NB4 (cell line): ENCODE measurements at regions not wholly inside any gene's neighbourhood (a gene's known extent, or its start where the extent isn't known, plus 50 kb on each side); places are given as distances from the start of the nearest gene placed in this dataset.
"Not testable (repeated sequence)": the region's sequence is repeated elsewhere in the genome, so short reads cannot be mapped to it uniquely, and the experiment has no call there.

Experiments
- DNase-seq: peaks from one replicate; pipeline ENCODE4 v3.0.0; 2010; ENCODE audit warnings: low read depth
- H3K4me3 ChIP-seq: one replicate; pipeline ENCODE4 v1.5.1; 2011; ENCODE audit warnings: mild to moderate bottlenecking, low read depth, low read length, moderate library complexity
- MYC ChIP-seq: IDR thresholded peaks from 2 replicates; pipeline ENCODE4 v1.6.1; 2011; ENCODE audit warnings: low read depth, low read length
- POLR2A ChIP-seq: IDR thresholded peaks from 2 replicates; pipeline ENCODE4 v1.6.1; 2011; ENCODE audit warnings: mild to moderate bottlenecking; ENCODE audit not compliant: insufficient read length; ENCODE audit errors: extremely low read depth
- TF ChIP-seq, protein P1 (sequence below): IDR thresholded peaks from 2 replicates; pipeline ENCODE4 v1.6.1; 2011; ENCODE audit warnings: low read depth, low read length
- TF ChIP-seq, protein P2 (sequence below): IDR thresholded peaks from one replicate; pipeline ENCODE4 v1.5.1; 2012; ENCODE audit warnings: low read depth, low read length

DNA sequence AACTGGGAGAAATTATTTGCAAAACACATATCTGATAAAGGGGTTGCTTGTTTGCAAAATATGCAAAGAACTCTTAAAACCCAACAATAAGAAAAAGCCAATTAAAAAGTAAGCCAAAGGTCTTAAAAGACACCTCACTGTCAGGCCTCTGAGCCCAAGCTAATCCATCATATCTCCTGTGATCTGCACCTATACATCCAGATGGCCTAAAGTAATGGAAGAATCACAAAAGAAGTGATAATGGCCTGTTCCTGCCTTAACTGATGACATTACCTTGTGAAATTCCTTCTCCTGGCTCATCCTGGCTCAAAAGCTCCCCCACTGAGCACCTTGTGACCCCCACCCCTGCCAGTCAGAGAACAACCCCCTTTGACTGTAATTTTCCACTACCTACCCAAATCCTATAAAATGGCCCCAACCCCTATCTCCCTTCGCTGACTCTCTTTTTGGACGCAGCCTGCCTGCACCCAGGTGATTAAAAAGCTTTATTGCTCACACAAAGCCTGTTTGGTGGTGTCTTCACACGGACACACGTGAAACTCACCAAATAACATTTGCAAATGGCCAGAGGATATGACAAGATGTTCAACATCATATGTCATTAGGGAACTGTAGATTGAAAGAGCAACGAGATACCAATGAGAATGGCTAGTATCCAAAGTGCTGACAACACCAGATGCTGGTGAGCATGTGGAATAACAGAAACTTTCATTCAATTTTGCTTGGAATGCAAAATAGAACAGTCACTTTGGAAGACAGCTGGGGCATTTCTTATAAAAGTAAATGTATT lies 565.0 kb upstream of the ADGRB3 start:
- TF ChIP-seq, protein P1, sequence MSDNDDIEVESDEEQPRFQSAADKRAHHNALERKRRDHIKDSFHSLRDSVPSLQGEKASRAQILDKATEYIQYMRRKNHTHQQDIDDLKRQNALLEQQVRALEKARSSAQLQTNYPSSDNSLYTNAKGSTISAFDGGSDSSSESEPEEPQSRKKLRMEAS = no peak
- H3K4me3 ChIP-seq = no peak overlapping the region
- DNase-seq = no peak

DNA sequence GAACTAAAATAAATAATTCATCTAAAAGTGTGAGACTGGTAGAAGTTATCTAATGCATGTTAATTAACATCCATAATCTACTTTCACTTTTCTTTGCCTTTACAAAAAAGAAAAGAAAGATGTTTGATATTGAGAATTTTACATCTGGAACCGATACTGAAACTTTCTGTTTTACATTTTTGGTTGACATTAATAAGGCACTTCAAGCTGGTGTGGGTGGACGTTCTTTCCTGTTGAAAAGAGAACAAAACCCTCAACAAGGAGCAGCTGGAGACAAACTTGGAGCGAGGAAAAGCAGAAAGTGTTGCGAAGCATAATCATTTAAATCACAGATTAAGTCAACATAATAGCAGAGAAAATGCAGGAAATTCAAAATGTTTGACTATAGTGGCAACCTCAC lies 575.2 kb upstream of the ADGRB3 start:
- TF ChIP-seq, protein P1 = no peak
- TF ChIP-seq POLR2A = no peak
- TF ChIP-seq MYC = no peak
- TF ChIP-seq, protein P2, sequence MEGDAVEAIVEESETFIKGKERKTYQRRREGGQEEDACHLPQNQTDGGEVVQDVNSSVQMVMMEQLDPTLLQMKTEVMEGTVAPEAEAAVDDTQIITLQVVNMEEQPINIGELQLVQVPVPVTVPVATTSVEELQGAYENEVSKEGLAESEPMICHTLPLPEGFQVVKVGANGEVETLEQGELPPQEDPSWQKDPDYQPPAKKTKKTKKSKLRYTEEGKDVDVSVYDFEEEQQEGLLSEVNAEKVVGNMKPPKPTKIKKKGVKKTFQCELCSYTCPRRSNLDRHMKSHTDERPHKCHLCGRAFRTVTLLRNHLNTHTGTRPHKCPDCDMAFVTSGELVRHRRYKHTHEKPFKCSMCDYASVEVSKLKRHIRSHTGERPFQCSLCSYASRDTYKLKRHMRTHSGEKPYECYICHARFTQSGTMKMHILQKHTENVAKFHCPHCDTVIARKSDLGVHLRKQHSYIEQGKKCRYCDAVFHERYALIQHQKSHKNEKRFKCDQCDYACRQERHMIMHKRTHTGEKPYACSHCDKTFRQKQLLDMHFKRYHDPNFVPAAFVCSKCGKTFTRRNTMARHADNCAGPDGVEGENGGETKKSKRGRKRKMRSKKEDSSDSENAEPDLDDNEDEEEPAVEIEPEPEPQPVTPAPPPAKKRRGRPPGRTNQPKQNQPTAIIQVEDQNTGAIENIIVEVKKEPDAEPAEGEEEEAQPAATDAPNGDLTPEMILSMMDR = no peak
- DNase-seq = no peak
- no peak overlapping the region for H3K4me3 ChIP-seq

DNA sequence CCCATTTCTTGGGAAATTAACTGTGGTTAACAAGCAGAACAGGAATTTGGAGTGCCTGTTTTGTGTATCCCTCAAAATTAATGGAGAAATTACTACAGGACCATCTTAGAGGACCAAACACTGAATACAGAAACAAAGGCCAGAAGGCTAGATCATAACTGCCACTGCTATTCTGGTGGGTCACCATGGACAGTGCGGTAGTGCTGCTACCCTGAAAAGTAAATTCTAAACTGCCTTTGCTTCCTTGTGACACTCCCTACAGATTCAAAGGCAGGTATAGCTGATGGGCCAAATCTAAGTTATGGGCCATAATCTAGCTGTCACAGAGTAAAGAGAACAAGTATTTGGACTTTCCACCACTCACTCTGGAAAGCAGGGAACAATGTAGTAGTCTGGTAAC lies 575.8 kb upstream of the ADGRB3 start:
- DNase-seq = no peak
- TF ChIP-seq POLR2A = no peak
- no peak for TF ChIP-seq MYC
- TF ChIP-seq, protein P1 = no peak
- TF ChIP-seq, protein P2 = no peak
- no peak overlapping the region for H3K4me3 ChIP-seq

DNA sequence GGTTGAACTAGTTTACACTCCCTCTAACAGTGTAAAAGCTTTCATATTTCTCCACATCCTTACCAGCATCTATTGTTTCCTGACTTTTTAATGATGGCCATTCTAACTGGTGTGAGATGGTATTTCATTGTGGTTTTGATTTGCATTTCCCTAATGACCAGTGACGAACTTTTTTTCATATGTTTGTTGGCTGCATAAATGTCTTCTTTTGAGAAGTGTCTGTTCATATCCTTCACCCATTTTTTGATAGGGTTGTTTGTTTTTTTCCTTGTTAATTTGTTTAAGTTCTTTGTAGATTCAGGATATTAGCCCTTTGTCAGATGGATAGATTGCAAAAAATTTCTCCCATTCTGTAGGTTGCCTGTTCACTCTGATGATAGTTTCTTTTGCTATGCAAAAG lies 578.5 kb upstream of the ADGRB3 start:
- not testable (repeated sequence) for DNase-seq, H3K4me3 ChIP-seq

DNA sequence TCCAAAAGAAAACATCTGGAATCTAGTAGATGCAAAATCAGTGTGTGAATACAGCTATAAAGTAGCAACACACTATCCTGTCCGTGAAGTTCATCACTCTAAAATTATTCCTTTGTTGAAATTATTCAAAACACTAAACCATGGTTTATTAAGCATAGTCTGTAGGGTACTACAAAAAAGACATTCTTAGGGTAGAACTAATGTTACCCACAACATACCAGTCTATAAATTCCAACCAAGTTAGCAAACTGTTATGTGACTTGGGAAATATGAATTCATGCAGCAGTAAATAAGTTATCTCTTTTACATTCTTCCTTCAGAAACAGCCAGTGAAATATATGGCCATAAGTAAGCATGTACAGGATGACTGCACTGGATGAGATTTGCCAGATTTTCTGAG lies 580.3 kb upstream of the ADGRB3 start:
- H3K4me3 ChIP-seq = no peak overlapping the region
- TF ChIP-seq, protein P1 = no peak
- no peak for TF ChIP-seq POLR2A
- TF ChIP-seq, protein P2 = no peak
- TF ChIP-seq MYC = no peak
- DNase-seq = no peak

DNA sequence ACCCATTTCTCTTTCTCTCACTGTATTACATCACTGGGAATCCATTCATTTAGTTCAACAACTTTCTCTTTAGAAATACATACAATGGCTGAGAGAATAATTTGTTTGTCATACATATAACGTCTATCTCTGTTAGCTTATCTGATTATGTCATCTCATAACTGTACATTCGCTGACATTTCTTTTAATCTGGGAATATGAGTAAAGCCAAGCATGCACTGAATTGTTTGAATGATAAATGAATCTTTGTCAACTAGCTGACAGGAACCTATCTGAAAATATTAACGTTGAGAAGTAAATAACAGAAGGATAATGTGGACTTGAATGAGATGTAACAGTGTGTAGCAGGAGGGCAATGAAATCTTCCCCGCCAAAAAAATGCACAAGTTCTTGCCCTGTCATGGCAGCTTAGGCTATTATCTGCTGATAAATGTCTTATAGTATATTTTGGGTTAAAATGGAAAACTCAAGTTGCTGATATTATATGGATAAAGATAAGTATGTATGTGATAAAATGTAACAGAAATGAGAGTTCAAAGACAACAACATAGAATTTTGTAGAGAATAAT lies 581.2 kb upstream of the ADGRB3 start:
- no peak for DNase-seq
- TF ChIP-seq, protein P1 = no peak
- TF ChIP-seq MYC (no peak), POLR2A (no peak)
- TF ChIP-seq, protein P2 = no peak
- no peak overlapping the region for H3K4me3 ChIP-seq

DNA sequence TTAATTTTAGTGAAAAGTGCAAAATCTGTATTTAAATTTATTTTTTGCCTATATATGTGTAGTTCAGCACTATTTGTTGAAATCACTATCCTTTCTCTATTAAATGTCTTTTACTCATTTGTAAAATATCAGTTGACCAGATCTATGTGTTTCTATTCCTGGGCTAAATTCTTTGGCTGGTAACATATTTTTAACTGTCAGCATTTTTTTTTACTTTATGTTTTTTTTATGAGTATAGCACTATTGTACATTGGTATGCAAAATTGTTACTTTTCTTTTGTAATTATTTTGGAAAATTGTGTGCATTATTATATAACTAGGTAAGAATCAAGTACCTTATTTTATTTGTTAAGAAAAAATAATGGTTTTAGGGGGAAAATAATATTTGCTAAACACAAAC lies 582.8 kb upstream of the ADGRB3 start:
- no peak overlapping the region for H3K4me3 ChIP-seq
- no peak for DNase-seq
- TF ChIP-seq, protein P2 = no peak
- TF ChIP-seq POLR2A (no peak), MYC (no peak)
- TF ChIP-seq, protein P1 = no peak
